Activated T-helper 2 cell treated with anti-CD3 and anti-CD28 coated beads, Interferon-gamma antibody, Interleukin-2, Interleukin-4, amounts not matched to agents 10 μg/mL and 5 μg/mL and 100 μg/mL, durations not matched to agents 14 hours and 24 hours and 36 hours (primary cell): ENCODE measurements at regions not wholly inside any gene's neighbourhood (a gene's known extent, or its start where the extent isn't known, plus 50 kb on each side); places are given as distances from the start of the nearest gene placed in this dataset.

Experiments used
- DNase-seq: peaks from one replicate; pipeline ENCODE4 v3.0.0; 2021; ENCODE audit warnings: low spot score
- H3K27ac Mint-ChIP-seq: one replicate; pipeline ENCODE4 v1.8.0; 2021; ENCODE audit warnings: mixed read lengths
- H3K27me3 Mint-ChIP-seq: one replicate; pipeline ENCODE4 v1.8.0; 2021; ENCODE audit warnings: low read depth, mixed read lengths
- H3K36me3 Mint-ChIP-seq: one replicate; pipeline ENCODE4 v1.8.0; 2021; ENCODE audit warnings: low read depth, mixed read lengths
- H3K4me1 Mint-ChIP-seq: one replicate; pipeline ENCODE4 v1.8.0; 2021; ENCODE audit warnings: low read depth, mixed read lengths
- H3K4me3 Mint-ChIP-seq: one replicate; pipeline ENCODE4 v1.8.0; 2021; ENCODE audit warnings: low read depth, mild to moderate bottlenecking, moderate library complexity, mixed read lengths
- H3K9me3 Mint-ChIP-seq: one replicate; pipeline ENCODE4 v1.8.0; 2021; ENCODE audit warnings: mixed read lengths
- intact Hi-C: fragments of 100-400 bp; cut with micrococcal nuclease; formaldehyde crosslinking; loops from one replicate; pipeline ENCODE4 v1.15.1; 2023

DNA sequence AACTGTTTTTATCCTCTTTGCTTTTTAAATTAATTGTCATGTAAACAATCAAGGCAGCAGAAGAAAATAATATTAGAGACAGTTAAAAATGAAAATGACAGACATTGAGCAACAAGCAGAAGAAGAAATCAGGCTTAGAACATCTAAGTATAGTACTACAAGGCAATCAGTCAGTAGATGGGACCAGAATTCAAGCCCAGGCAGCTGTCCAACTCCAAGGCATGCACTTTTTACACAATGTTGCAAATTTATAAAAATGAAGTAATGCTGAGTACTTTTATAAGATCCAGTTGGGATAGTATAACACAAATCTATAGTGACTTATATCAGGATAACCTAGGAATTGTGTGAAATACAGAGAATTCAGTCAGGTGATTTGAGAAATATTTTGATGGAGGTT lies 2815.8 kb downstream of the PCDH9 start:
- intact Hi-C loops: no loop called here
- no peaks in the 10 kb centered on the region for H3K27me3 Mint-ChIP-seq
- H3K9me3 Mint-ChIP-seq: peaks cover 26% of the 10 kb centered on the region
- H3K4me1 Mint-ChIP-seq: no peaks in the 10 kb centered on the region
- H3K27ac Mint-ChIP-seq: no peak overlapping the region
- H3K36me3 Mint-ChIP-seq: no peaks in the 10 kb centered on the region
- no peak overlapping the region for H3K4me3 Mint-ChIP-seq
- no peak for DNase-seq

GRCh38 chr13:64413529-64413928 lies 2816.6 kb downstream of the PCDH9 start:
- H3K27me3 Mint-ChIP-seq: no peaks in the 10 kb centered on the region
- H3K27ac Mint-ChIP-seq: no peak overlapping the region
- H3K36me3 Mint-ChIP-seq: no peaks in the 10 kb centered on the region
- peaks cover 31% of the 10 kb centered on the region for H3K9me3 Mint-ChIP-seq
- intact Hi-C loops: no loop called here
- no peak for DNase-seq
- H3K4me3 Mint-ChIP-seq: no peak overlapping the region
- H3K4me1 Mint-ChIP-seq: no peaks in the 10 kb centered on the region

DNA sequence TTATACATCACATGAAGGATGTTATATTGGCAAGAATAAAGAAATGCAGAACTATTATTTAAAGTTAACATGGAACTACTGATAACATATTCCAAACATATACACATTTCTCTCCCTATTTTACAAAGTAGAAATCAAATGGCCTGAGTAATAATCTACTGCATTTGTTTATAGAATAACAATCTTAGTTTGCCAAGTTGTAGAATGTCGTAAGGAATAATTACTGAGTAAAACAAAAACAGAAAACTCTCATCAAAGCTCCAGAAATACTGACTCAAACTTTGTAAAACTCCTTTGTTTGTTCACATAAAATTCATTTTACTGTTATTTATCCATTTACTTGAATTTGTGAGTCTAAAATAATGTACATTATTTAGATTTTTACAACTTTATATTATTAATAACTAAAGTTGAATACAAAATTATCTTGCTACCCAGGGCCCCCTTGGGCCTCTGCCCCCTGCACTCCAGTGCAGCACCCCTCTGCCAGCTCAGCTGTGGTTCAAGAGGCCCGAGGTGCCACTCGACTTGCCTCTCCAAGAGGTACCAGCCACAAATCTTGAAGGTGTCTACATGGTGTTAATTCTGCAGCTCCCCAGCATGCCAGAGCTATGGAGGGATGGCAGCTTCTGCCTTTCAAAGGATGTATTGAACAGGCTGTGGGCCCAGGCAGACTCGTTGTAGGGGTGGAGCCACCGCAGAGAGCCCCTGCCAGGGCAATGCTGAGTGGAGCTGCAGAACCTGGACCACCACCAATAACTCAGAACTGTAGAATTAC lies 2819.7 kb downstream of the PCDH9 start:
- intact Hi-C loops: no loop called here
- Mint-ChIP-seq H3K27ac (no peak overlapping the region), H3K36me3 (no peaks in the 10 kb centered on the region), H3K27me3 (no peaks in the 10 kb centered on the region), H3K4me1 (no peaks in the 10 kb centered on the region), H3K4me3 (no peak overlapping the region), H3K9me3 (peaks cover 47% of the 10 kb centered on the region)
- DNase-seq: no peak

- Mint-ChIP-seq H3K4me1 (no peaks in the 10 kb centered on the region), H3K27ac (no peak overlapping the region), H3K27me3 (no peaks in the 10 kb centered on the region), H3K36me3 (no peaks in the 10 kb centered on the region), H3K9me3 (peaks cover 13% of the 10 kb centered on the region), H3K4me3 (no peak overlapping the region)
- intact Hi-C loops: no loop called here
- DNase-seq: no peak
These were observed 2832.4 kb downstream of the PCDH9 start for GRCh38 chr13:64397701-64398100.

- no peaks in the 10 kb centered on the region for H3K27me3 Mint-ChIP-seq
- no peaks in the 10 kb centered on the region for H3K4me1 Mint-ChIP-seq
- H3K9me3 Mint-ChIP-seq: peaks cover 65% of the 10 kb centered on the region
- no peak overlapping the region for H3K4me3 Mint-ChIP-seq
- no peak for DNase-seq
- no peak overlapping the region for H3K27ac Mint-ChIP-seq
- intact Hi-C loops: no loop called here
- no peaks in the 10 kb centered on the region for H3K36me3 Mint-ChIP-seq
These were observed 2852.5 kb downstream of the PCDH9 start for GRCh38 chr13:64377606-64378005.

DNA sequence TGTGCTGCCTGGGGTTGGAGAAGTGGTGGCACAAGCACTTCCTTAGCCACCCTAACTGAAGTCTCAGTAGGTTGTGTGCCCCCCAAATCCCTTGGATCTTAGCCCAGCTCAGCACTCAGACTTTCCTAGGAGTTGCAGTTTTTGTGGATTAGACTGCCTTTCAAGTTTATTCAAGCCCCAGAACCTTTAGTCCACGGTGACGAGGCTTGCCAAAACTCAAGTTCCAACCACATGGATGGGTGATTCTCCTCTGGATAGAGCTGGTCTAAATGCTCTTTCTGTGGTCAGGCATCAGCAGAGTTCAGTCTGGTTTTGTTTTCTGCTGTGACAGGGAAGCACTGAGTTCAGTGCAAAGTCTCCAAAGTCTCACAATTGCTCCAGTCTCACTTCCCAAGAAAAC lies 2858.7 kb downstream of the PCDH9 start:
- intact Hi-C loops: no loop called here
- H3K36me3 Mint-ChIP-seq: no peaks in the 10 kb centered on the region
- no peaks in the 10 kb centered on the region for H3K4me1 Mint-ChIP-seq
- peaks cover 61% of the 10 kb centered on the region for H3K9me3 Mint-ChIP-seq
- no peak overlapping the region for H3K4me3 Mint-ChIP-seq
- no peak overlapping the region for H3K27ac Mint-ChIP-seq
- DNase-seq: no peak
- H3K27me3 Mint-ChIP-seq: no peaks in the 10 kb centered on the region

DNA sequence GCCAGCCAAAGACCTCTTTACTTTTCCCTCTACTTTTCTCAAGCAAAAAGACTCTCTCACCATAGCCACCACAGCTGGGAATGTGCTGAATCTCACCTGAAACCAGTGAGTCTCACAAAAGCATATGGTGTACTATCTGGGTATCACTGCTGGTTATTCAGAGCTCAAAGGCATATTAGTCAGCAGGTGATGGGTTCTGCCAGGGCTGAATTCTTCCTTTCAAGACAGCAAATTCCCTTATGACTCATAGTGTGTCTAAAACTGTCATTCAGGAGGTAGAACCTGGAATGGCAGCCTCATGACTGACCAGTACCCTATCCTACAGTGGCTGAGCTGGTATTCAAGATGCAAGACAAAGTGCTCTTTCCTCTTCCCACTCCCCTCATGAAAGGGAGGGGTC lies 2859.1 kb downstream of the PCDH9 start:
- Mint-ChIP-seq H3K4me3 (no peak overlapping the region), H3K4me1 (no peaks in the 10 kb centered on the region), H3K27me3 (no peaks in the 10 kb centered on the region), H3K9me3 (peaks cover 61% of the 10 kb centered on the region), H3K27ac (no peak overlapping the region), H3K36me3 (no peaks in the 10 kb centered on the region)
- intact Hi-C loops: no loop called here
- DNase-seq: no peak

- DNase-seq: no peak
- no peaks in the 10 kb centered on the region for H3K27me3 Mint-ChIP-seq
- H3K4me1 Mint-ChIP-seq: no peaks in the 10 kb centered on the region
- intact Hi-C loops: no loop called here
- no peak overlapping the region for H3K4me3 Mint-ChIP-seq
- no peak overlapping the region for H3K27ac Mint-ChIP-seq
- peaks cover 47% of the 10 kb centered on the region for H3K9me3 Mint-ChIP-seq
- no peaks in the 10 kb centered on the region for H3K36me3 Mint-ChIP-seq
These were observed 2861.0 kb downstream of the PCDH9 start for GRCh38 chr13:64369121-64369520.

GRCh38 chr13:64362564-64362963 lies 2867.6 kb downstream of the PCDH9 start:
- DNase-seq: no peak
- Mint-ChIP-seq H3K36me3 (no peaks in the 10 kb centered on the region), H3K4me1 (no peaks in the 10 kb centered on the region), H3K27me3 (no peaks in the 10 kb centered on the region), H3K4me3 (no peak overlapping the region), H3K27ac (no peak overlapping the region), H3K9me3 (peaks cover 36% of the 10 kb centered on the region)
- intact Hi-C loops: no loop called here

DNA sequence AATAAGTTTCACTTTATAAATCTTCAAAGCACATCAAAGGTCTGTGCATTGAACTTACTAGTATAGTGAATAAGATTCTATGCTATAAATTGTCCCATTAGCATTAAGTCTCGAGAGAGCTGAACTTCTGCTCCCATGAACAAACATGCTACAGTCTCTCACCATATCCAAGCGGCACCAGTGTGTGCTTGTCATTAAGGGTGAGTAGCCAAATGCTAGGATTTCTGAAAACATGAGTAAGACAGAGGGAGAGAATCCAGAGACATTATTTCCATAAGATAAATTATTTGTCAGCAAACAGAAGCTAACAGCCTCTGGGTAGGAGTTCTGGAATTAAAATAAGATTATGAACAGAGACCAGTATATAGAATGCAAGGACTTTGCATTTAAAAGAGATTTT lies 2882.5 kb downstream of the PCDH9 start:
- Mint-ChIP-seq H3K27me3 (no peaks in the 10 kb centered on the region), H3K9me3 (peaks cover 47% of the 10 kb centered on the region)

GRCh38 chr13:64339373-64340063 lies 2890.6 kb downstream of the PCDH9 start:
- no peak for DNase-seq
- H3K9me3 Mint-ChIP-seq: peaks cover 26% of the 10 kb centered on the region
- H3K27me3 Mint-ChIP-seq: no peaks in the 10 kb centered on the region
- no peaks in the 10 kb centered on the region for H3K4me1 Mint-ChIP-seq
- H3K4me3 Mint-ChIP-seq: no peak overlapping the region
- no peaks in the 10 kb centered on the region for H3K36me3 Mint-ChIP-seq
- intact Hi-C loops: no loop called here
- H3K27ac Mint-ChIP-seq: no peak overlapping the region

More for the DNA sequence above, 2882.5 kb downstream of the PCDH9 start:
- H3K4me3 Mint-ChIP-seq: no peak overlapping the region
- no peak for DNase-seq
- H3K36me3 Mint-ChIP-seq: no peaks in the 10 kb centered on the region
- no peaks in the 10 kb centered on the region for H3K4me1 Mint-ChIP-seq
- intact Hi-C loops: no loop called here
- no peak overlapping the region for H3K27ac Mint-ChIP-seq

- intact Hi-C loops: no loop called here
- no peak overlapping the region for H3K27ac Mint-ChIP-seq
- H3K4me1 Mint-ChIP-seq: no peaks in the 10 kb centered on the region
- H3K27me3 Mint-ChIP-seq: no peaks in the 10 kb centered on the region
- H3K36me3 Mint-ChIP-seq: no peaks in the 10 kb centered on the region
- no peak overlapping the region for H3K4me3 Mint-ChIP-seq
- peaks cover 27% of the 10 kb centered on the region for H3K9me3 Mint-ChIP-seq
- no peak for DNase-seq
These were observed 2891.5 kb downstream of the PCDH9 start for GRCh38 chr13:64338671-64339070.

GRCh38 chr13:64333888-64334287 lies 2896.2 kb downstream of the PCDH9 start:
- no peaks in the 10 kb centered on the region for H3K4me1 Mint-ChIP-seq
- H3K27me3 Mint-ChIP-seq: no peaks in the 10 kb centered on the region
- H3K36me3 Mint-ChIP-seq: no peaks in the 10 kb centered on the region
- no peak overlapping the region for H3K27ac Mint-ChIP-seq
- intact Hi-C loops: no loop called here
- DNase-seq: no peak
- peaks cover 17% of the 10 kb centered on the region for H3K9me3 Mint-ChIP-seq
- no peak overlapping the region for H3K4me3 Mint-ChIP-seq
